Activated naive CD4-positive, alpha-beta T cell treated with anti-CD3 and anti-CD28 coated beads, Interleukin-2, amount 50 U/mL, for 24 hours (primary cell): ENCODE measurements at regions not wholly inside any gene's neighbourhood (a gene's known extent, or its start where the extent isn't known, plus 50 kb on each side); places are given as distances from the start of the nearest gene placed in this dataset.
"Not testable (repeated sequence)": the region's sequence is repeated elsewhere in the genome, so short reads cannot be mapped to it uniquely, and the experiment has no call there.

Source experiments
- H3K27ac Mint-ChIP-seq: one replicate; pipeline ENCODE4 v1.8.0; 2021; ENCODE audit warnings: mild to moderate bottlenecking, mixed read lengths
- H3K27me3 Mint-ChIP-seq: one replicate; pipeline ENCODE4 v1.8.0; 2021; ENCODE audit warnings: mixed read lengths
- H3K36me3 Mint-ChIP-seq: one replicate; pipeline ENCODE4 v1.8.0; 2021; ENCODE audit warnings: mixed read lengths
- H3K4me1 Mint-ChIP-seq: one replicate; pipeline ENCODE4 v1.8.0; 2021; ENCODE audit warnings: mixed read lengths
- H3K4me3 Mint-ChIP-seq: one replicate; pipeline ENCODE4 v1.8.0; 2021; ENCODE audit warnings: mild to moderate bottlenecking, mixed read lengths
- H3K9me3 Mint-ChIP-seq: one replicate; pipeline ENCODE4 v1.8.0; 2021; ENCODE audit warnings: mixed read lengths

GRCh38 chr5:112581811-112582320 lies 155.8 kb upstream of the APC start:
- H3K4me3 Mint-ChIP-seq = no peak overlapping the region
- H3K27me3 Mint-ChIP-seq = peaks cover 3% of the 10 kb centered on the region
- H3K9me3 Mint-ChIP-seq = no peaks in the 10 kb centered on the region
- no peak overlapping the region for H3K27ac Mint-ChIP-seq
- no peaks in the 10 kb centered on the region for H3K4me1 Mint-ChIP-seq
- H3K36me3 Mint-ChIP-seq = no peaks in the 10 kb centered on the region

GRCh38 chr5:112583166-112583565 lies 154.5 kb upstream of the APC start:
- peaks cover 7% of the 10 kb centered on the region for H3K27me3 Mint-ChIP-seq

GRCh38 chr5:112584781-112585180 lies 152.9 kb upstream of the APC start:
- Mint-ChIP-seq H3K4me1 (no peaks in the 10 kb centered on the region), H3K4me3 (no peak overlapping the region), H3K27ac (no peak overlapping the region), H3K9me3 (no peaks in the 10 kb centered on the region), H3K27me3 (peaks cover 7% of the 10 kb centered on the region), H3K36me3 (no peaks in the 10 kb centered on the region)

More at GRCh38 chr5:112583166-112583565, 154.5 kb upstream of the APC start:
- Mint-ChIP-seq H3K9me3 (no peaks in the 10 kb centered on the region), H3K27ac (no peak overlapping the region), H3K4me3 (no peak overlapping the region), H3K4me1 (no peaks in the 10 kb centered on the region), H3K36me3 (no peaks in the 10 kb centered on the region)

GRCh38 chr5:112586596-112587062 lies 151.1 kb upstream of the APC start:
- Mint-ChIP-seq H3K27me3 (peaks cover 7% of the 10 kb centered on the region), H3K36me3 (no peaks in the 10 kb centered on the region), H3K27ac (no peak overlapping the region), H3K4me1 (no peaks in the 10 kb centered on the region), H3K4me3 (no peak overlapping the region), H3K9me3 (no peaks in the 10 kb centered on the region)

GRCh38 chr5:112590858-112591257 lies 146.8 kb upstream of the APC start:
- not testable (repeated sequence) for H3K9me3 Mint-ChIP-seq, H3K4me1 Mint-ChIP-seq, H3K36me3 Mint-ChIP-seq, H3K4me3 Mint-ChIP-seq, H3K27ac Mint-ChIP-seq, H3K27me3 Mint-ChIP-seq

GRCh38 chr5:112594095-112594850 lies 143.4 kb upstream of the APC start:
- Mint-ChIP-seq H3K36me3 (no peaks in the 10 kb centered on the region), H3K27ac (no peak overlapping the region), H3K4me3 (no peak overlapping the region), H3K27me3 (peaks cover 5% of the 10 kb centered on the region), H3K9me3 (no peaks in the 10 kb centered on the region), H3K4me1 (no peaks in the 10 kb centered on the region)

GRCh38 chr5:112594941-112595340 lies 142.7 kb upstream of the APC start:
- H3K4me1 Mint-ChIP-seq = no peaks in the 10 kb centered on the region
- H3K27ac Mint-ChIP-seq = no peak overlapping the region

GRCh38 chr5:112597831-112598230 lies 139.9 kb upstream of the APC start:
- H3K27ac Mint-ChIP-seq = no peak overlapping the region
- H3K4me3 Mint-ChIP-seq = no peak overlapping the region
- H3K27me3 Mint-ChIP-seq = peaks cover 5% of the 10 kb centered on the region
- no peaks in the 10 kb centered on the region for H3K4me1 Mint-ChIP-seq
- H3K9me3 Mint-ChIP-seq = no peaks in the 10 kb centered on the region
- H3K36me3 Mint-ChIP-seq = no peaks in the 10 kb centered on the region

More at GRCh38 chr5:112594941-112595340, 142.7 kb upstream of the APC start:
- no peak overlapping the region for H3K4me3 Mint-ChIP-seq
- peaks cover 5% of the 10 kb centered on the region for H3K27me3 Mint-ChIP-seq
- H3K9me3 Mint-ChIP-seq = no peaks in the 10 kb centered on the region
- no peaks in the 10 kb centered on the region for H3K36me3 Mint-ChIP-seq

- not testable (repeated sequence) for H3K4me3 Mint-ChIP-seq, H3K27ac Mint-ChIP-seq, H3K4me1 Mint-ChIP-seq, H3K36me3 Mint-ChIP-seq, H3K9me3 Mint-ChIP-seq, H3K27me3 Mint-ChIP-seq
Measured at GRCh38 chr5:112600510-112600909, 137.2 kb upstream of the APC start.

GRCh38 chr5:112604732-112605630 lies 132.7 kb upstream of the APC start:
- Mint-ChIP-seq H3K27me3 (peaks cover 3% of the 10 kb centered on the region), H3K27ac (no peak overlapping the region), H3K4me1 (no peaks in the 10 kb centered on the region), H3K4me3 (no peak overlapping the region), H3K9me3 (no peaks in the 10 kb centered on the region), H3K36me3 (no peaks in the 10 kb centered on the region)

GRCh38 chr5:112608975-112609374 lies 128.7 kb upstream of the APC start:
- Mint-ChIP-seq H3K36me3 (no peaks in the 10 kb centered on the region), H3K4me3 (no peak overlapping the region), H3K27ac (no peak overlapping the region), H3K4me1 (no peaks in the 10 kb centered on the region), H3K9me3 (no peaks in the 10 kb centered on the region), H3K27me3 (peaks cover 3% of the 10 kb centered on the region)

GRCh38 chr5:112612663-112613062 lies 125.0 kb upstream of the APC start:
- Mint-ChIP-seq H3K36me3 (no peaks in the 10 kb centered on the region), H3K9me3 (no peaks in the 10 kb centered on the region), H3K27me3 (peaks cover 1% of the 10 kb centered on the region), H3K4me1 (no peaks in the 10 kb centered on the region), H3K4me3 (no peak overlapping the region), H3K27ac (no peak overlapping the region)

GRCh38 chr5:112614285-112614684 lies 123.4 kb upstream of the APC start:
- Mint-ChIP-seq H3K27me3 (peaks cover 1% of the 10 kb centered on the region), H3K4me3 (no peak overlapping the region), H3K4me1 (no peaks in the 10 kb centered on the region), H3K27ac (no peak overlapping the region), H3K9me3 (no peaks in the 10 kb centered on the region), H3K36me3 (no peaks in the 10 kb centered on the region)

- Mint-ChIP-seq H3K36me3 (no peaks in the 10 kb centered on the region), H3K27me3 (peaks cover 3% of the 10 kb centered on the region), H3K9me3 (no peaks in the 10 kb centered on the region), H3K4me1 (no peaks in the 10 kb centered on the region), H3K4me3 (no peak overlapping the region), H3K27ac (no peak overlapping the region)
Measured at GRCh38 chr5:112614986-112615385, 122.7 kb upstream of the APC start.

GRCh38 chr5:112616812-112617547 lies 120.7 kb upstream of the APC start:
- H3K9me3 Mint-ChIP-seq = no peaks in the 10 kb centered on the region
- peaks cover 3% of the 10 kb centered on the region for H3K27me3 Mint-ChIP-seq
- no peak overlapping the region for H3K27ac Mint-ChIP-seq
- no peaks in the 10 kb centered on the region for H3K4me1 Mint-ChIP-seq
- H3K4me3 Mint-ChIP-seq = no peak overlapping the region
- no peaks in the 10 kb centered on the region for H3K36me3 Mint-ChIP-seq
